GM23338 (cell line): ENCODE measurements at regions not wholly inside any gene's neighbourhood (a gene's known extent, or its start where the extent isn't known, plus 50 kb on each side); places are given as distances from the start of the nearest gene placed in this dataset.

Experiments used
- CREB1 ChIP-seq: fragments of 250-450 bp; sonication (Bioruptor Pico); IDR thresholded peaks from 2 replicates; pipeline ENCODE4 v1.5.0; 2020; ENCODE audit warnings: low read depth, mild to moderate bottlenecking, moderate library complexity
- EZH2 ChIP-seq: fragments of 200-600 bp; sonication (generic); IDR thresholded peaks from one replicate; pipeline ENCODE4 v1.8.0; 2017; ENCODE audit warnings: antibody characterized with exemption, mild to moderate bottlenecking, low read depth; ENCODE audit not compliant: unreplicated experiment
- EZH2phosphoT487 ChIP-seq: fragments of 200-600 bp; sonication (generic); IDR thresholded peaks from one replicate; pipeline ENCODE4 v1.8.1; 2018; ENCODE audit warnings: antibody characterized with exemption; ENCODE audit not compliant: unreplicated experiment
- JUNB ChIP-seq: IDR thresholded peaks from one replicate; pipeline ENCODE4 v1.6.1; 2016; ENCODE audit warnings: antibody characterized with exemption; ENCODE audit not compliant: unreplicated experiment
- POLR2AphosphoS5 ChIP-seq: IDR thresholded peaks from 2 replicates; pipeline ENCODE4 v1.6.1; 2016; ENCODE audit warnings: antibody characterized with exemption, low read depth
- ZNF114 ChIP-seq: fragments of 250-450 bp; sonication (Bioruptor Pico); IDR thresholded peaks from 2 replicates; pipeline ENCODE4 v1.5.0; 2020; ENCODE audit warnings: mild to moderate bottlenecking, moderate library complexity
- TF ChIP-seq, protein P1 (sequence below): IDR thresholded peaks from one replicate; pipeline ENCODE4 v1.6.1; 2018; ENCODE audit warnings: antibody characterized with exemption; ENCODE audit not compliant: unreplicated experiment
- TF ChIP-seq, protein P2 (sequence below), 2 experiments: fragments of 200-600 bp in 1 of 2; sonication (generic) in 1 of 2; conservative IDR thresholded peaks; 2 replicates each; pipeline versions ENCODE4 v1.5.1 to v1.6.1; 2016 to 2017; ENCODE audit warnings: antibody characterized with exemption in 2 of 2, low read depth in 2 of 2, mild to moderate bottlenecking in 2 of 2, moderate library complexity in 1 of 2
- TF ChIP-seq, protein P3 (sequence below): IDR thresholded peaks from 2 replicates; pipeline ENCODE4 v1.6.1; 2016; ENCODE audit warnings: antibody characterized with exemption
- TF ChIP-seq, protein P4 (sequence below): fragments of 250-450 bp; sonication (Bioruptor Pico); IDR thresholded peaks from 2 replicates; pipeline ENCODE4 v1.5.0; 2020; ENCODE audit warnings: mild to moderate bottlenecking, moderate library complexity

DNA sequence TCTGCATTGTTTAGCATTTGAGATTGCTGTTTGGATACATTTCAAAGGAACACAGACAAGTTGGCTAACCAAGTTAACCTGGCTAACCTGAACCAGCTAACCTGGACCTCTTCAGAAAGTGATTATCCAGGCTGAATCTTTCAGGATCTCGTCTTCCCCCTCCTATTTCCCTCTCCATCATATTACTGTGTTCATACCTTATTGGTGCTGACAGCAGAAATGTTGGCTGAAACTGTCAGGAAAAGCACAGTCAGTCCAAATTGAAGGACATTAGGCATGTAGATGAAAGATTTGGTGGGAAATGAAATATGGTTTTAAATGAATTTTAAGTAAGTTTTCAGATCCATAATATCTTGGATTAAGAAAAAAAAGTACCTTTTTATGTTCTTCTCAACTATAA is 92.5 kb upstream of the NEUROD1 start:
- TF ChIP-seq, protein P1, sequence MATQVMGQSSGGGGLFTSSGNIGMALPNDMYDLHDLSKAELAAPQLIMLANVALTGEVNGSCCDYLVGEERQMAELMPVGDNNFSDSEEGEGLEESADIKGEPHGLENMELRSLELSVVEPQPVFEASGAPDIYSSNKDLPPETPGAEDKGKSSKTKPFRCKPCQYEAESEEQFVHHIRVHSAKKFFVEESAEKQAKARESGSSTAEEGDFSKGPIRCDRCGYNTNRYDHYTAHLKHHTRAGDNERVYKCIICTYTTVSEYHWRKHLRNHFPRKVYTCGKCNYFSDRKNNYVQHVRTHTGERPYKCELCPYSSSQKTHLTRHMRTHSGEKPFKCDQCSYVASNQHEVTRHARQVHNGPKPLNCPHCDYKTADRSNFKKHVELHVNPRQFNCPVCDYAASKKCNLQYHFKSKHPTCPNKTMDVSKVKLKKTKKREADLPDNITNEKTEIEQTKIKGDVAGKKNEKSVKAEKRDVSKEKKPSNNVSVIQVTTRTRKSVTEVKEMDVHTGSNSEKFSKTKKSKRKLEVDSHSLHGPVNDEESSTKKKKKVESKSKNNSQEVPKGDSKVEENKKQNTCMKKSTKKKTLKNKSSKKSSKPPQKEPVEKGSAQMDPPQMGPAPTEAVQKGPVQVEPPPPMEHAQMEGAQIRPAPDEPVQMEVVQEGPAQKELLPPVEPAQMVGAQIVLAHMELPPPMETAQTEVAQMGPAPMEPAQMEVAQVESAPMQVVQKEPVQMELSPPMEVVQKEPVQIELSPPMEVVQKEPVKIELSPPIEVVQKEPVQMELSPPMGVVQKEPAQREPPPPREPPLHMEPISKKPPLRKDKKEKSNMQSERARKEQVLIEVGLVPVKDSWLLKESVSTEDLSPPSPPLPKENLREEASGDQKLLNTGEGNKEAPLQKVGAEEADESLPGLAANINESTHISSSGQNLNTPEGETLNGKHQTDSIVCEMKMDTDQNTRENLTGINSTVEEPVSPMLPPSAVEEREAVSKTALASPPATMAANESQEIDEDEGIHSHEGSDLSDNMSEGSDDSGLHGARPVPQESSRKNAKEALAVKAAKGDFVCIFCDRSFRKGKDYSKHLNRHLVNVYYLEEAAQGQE = no peak
- TF ChIP-seq, protein P2, sequence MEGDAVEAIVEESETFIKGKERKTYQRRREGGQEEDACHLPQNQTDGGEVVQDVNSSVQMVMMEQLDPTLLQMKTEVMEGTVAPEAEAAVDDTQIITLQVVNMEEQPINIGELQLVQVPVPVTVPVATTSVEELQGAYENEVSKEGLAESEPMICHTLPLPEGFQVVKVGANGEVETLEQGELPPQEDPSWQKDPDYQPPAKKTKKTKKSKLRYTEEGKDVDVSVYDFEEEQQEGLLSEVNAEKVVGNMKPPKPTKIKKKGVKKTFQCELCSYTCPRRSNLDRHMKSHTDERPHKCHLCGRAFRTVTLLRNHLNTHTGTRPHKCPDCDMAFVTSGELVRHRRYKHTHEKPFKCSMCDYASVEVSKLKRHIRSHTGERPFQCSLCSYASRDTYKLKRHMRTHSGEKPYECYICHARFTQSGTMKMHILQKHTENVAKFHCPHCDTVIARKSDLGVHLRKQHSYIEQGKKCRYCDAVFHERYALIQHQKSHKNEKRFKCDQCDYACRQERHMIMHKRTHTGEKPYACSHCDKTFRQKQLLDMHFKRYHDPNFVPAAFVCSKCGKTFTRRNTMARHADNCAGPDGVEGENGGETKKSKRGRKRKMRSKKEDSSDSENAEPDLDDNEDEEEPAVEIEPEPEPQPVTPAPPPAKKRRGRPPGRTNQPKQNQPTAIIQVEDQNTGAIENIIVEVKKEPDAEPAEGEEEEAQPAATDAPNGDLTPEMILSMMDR (conservative IDR thresholded peaks at IDR 0.05; ENCODE audit: low read depth in 2 of 2) = no peak
- TF ChIP-seq EZH2 (no peak), POLR2AphosphoS5 (no peak), EZH2phosphoT487 (no peak), CREB1 (CRISPR knock-in tag) (no peak), JUNB (no peak), ZNF114 (CRISPR knock-in tag) (no peak)
- TF ChIP-seq, protein P3, sequence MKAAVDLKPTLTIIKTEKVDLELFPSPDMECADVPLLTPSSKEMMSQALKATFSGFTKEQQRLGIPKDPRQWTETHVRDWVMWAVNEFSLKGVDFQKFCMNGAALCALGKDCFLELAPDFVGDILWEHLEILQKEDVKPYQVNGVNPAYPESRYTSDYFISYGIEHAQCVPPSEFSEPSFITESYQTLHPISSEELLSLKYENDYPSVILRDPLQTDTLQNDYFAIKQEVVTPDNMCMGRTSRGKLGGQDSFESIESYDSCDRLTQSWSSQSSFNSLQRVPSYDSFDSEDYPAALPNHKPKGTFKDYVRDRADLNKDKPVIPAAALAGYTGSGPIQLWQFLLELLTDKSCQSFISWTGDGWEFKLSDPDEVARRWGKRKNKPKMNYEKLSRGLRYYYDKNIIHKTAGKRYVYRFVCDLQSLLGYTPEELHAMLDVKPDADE = no peak
- TF ChIP-seq, protein P4, sequence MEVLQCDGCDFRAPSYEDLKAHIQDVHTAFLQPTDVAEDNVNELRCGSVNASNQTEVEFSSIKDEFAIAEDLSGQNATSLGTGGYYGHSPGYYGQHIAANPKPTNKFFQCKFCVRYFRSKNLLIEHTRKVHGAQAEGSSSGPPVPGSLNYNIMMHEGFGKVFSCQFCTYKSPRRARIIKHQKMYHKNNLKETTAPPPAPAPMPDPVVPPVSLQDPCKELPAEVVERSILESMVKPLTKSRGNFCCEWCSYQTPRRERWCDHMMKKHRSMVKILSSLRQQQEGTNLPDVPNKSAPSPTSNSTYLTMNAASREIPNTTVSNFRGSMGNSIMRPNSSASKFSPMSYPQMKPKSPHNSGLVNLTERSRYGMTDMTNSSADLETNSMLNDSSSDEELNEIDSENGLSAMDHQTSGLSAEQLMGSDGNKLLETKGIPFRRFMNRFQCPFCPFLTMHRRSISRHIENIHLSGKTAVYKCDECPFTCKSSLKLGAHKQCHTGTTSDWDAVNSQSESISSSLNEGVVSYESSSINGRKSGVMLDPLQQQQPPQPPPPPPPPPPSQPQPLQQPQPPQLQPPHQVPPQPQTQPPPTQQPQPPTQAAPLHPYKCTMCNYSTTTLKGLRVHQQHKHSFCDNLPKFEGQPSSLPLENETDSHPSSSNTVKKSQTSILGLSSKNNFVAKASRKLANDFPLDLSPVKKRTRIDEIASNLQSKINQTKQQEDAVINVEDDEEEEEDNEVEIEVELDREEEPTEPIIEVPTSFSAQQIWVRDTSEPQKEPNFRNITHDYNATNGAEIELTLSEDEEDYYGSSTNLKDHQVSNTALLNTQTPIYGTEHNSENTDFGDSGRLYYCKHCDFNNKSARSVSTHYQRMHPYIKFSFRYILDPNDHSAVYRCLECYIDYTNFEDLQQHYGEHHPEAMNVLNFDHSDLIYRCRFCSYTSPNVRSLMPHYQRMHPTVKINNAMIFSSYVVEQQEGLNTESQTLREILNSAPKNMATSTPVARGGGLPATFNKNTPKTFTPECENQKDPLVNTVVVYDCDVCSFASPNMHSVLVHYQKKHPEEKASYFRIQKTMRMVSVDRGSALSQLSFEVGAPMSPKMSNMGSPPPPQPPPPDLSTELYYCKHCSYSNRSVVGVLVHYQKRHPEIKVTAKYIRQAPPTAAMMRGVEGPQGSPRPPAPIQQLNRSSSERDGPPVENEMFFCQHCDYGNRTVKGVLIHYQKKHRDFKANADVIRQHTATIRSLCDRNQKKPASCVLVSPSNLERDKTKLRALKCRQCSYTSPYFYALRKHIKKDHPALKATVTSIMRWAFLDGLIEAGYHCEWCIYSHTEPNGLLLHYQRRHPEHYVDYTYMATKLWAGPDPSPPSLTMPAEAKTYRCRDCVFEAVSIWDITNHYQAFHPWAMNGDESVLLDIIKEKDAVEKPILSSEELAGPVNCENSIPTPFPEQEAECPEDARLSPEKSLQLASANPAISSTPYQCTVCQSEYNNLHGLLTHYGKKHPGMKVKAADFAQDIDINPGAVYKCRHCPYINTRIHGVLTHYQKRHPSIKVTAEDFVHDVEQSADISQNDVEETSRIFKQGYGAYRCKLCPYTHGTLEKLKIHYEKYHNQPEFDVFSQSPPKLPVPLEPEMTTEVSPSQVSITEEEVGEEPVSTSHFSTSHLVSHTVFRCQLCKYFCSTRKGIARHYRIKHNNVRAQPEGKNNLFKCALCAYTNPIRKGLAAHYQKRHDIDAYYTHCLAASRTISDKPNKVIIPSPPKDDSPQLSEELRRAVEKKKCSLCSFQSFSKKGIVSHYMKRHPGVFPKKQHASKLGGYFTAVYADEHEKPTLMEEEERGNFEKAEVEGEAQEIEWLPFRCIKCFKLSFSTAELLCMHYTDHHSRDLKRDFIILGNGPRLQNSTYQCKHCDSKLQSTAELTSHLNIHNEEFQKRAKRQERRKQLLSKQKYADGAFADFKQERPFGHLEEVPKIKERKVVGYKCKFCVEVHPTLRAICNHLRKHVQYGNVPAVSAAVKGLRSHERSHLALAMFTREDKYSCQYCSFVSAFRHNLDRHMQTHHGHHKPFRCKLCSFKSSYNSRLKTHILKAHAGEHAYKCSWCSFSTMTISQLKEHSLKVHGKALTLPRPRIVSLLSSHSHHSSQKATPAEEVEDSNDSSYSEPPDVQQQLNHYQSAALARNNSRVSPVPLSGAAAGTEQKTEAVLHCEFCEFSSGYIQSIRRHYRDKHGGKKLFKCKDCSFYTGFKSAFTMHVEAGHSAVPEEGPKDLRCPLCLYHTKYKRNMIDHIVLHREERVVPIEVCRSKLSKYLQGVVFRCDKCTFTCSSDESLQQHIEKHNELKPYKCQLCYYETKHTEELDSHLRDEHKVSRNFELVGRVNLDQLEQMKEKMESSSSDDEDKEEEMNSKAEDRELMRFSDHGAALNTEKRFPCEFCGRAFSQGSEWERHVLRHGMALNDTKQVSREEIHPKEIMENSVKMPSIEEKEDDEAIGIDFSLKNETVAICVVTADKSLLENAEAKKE (CRISPR knock-in tag) = no peak
